ENCODE measurements at regions not wholly inside any gene's neighbourhood (a gene's known extent, or its start where the extent isn't known, plus 50 kb on each side); places are given as distances from the start of the nearest gene placed in this dataset.

- H3K9me3 ChIP-seq = no peaks in the 10 kb centered on the region
- TF ChIP-seq POLR2A (IDR thresholded peaks at IDR 0.05) = no peak
- no peak for TF ChIP-seq CTCF (IDR thresholded peaks at IDR 0.05)
These were observed 278.6 kb downstream of the DSC3 start for GRCh38 chr18:30763902-30764350.

GRCh38 chr18:30754846-30755245 lies 287.7 kb downstream of the DSC3 start:
- H3K9me3 ChIP-seq = peaks cover 0 to 7% (median 0%) of the 10 kb centered on the region in 3 donors
- ATAC-seq = no peak
- H3K4me3 ChIP-seq = no peak overlapping the region
- no peaks in the 10 kb centered on the region for H3K27me3 ChIP-seq
- no peak overlapping the region for H3K27ac ChIP-seq
- no peaks in the 10 kb centered on the region for H3K36me3 ChIP-seq
- TF ChIP-seq CTCF (IDR thresholded peaks at IDR 0.05) (no peak), POLR2A (IDR thresholded peaks at IDR 0.05) (no peak), EP300 (IDR thresholded peaks at IDR 0.05) (no peak), POLR2AphosphoS5 (IDR thresholded peaks at IDR 0.05) (no peak)
- H3K4me1 ChIP-seq = no peaks in the 10 kb centered on the region

More at GRCh38 chr18:30763902-30764350, 278.6 kb downstream of the DSC3 start:
- Histone ChIP-seq H3K4me3 (no peak overlapping the region), H3K4me1 (peaks cover 0 to 13% (median 0%) of the 10 kb centered on the region in 3 donors), H3K27ac (no peak overlapping the region), H3K27me3 (no peaks in the 10 kb centered on the region), H3K36me3 (no peaks in the 10 kb centered on the region)
- 18 to 37% methylated on average over 2 to 3 of the region's 3 CpGs for WGBS, 2 donors (ENCODE audit: low coverage in 1 of 2)
- no peak for ATAC-seq

DNA sequence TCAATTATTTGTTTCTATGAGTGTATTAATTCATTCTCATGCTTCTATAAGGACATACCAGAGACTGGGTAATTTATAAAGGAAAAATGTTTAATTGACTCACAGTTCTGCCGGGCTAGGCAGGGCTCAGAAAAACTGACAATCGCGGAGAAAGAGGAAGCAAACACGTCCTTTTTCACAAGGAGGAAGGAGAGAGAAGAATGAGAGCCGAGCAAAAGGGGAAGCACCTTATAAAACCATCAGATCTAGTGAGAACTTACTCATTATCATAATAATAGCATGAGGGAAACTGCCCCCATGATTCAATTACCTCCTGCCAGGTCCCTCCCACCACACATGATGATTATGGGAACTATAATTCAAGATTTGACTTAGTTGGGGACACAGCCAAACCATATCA lies 294.0 kb downstream of the DSC3 start:
- Histone ChIP-seq H3K4me3 (no peak overlapping the region), H3K27ac (no peak overlapping the region), H3K9me3 (peaks cover 0 to 7% (median 0%) of the 10 kb centered on the region in 3 donors), H3K36me3 (no peaks in the 10 kb centered on the region), H3K27me3 (no peaks in the 10 kb centered on the region), H3K4me1 (no peaks in the 10 kb centered on the region)
- TF ChIP-seq EP300 (IDR thresholded peaks at IDR 0.05) (no peak), POLR2A (IDR thresholded peaks at IDR 0.05) (no peak), CTCF (IDR thresholded peaks at IDR 0.05) (no peak), POLR2AphosphoS5 (IDR thresholded peaks at IDR 0.05) (no peak)
- 40 to 41% methylated on average over 4 to 5 of the region's 5 CpGs for WGBS, 2 donors (ENCODE audit: low coverage in 1 of 2)
- no peak for ATAC-seq

GRCh38 chr18:30746224-30746623 lies 296.3 kb downstream of the DSC3 start:
- no peaks in the 10 kb centered on the region for H3K27me3 ChIP-seq
- no peaks in the 10 kb centered on the region for H3K36me3 ChIP-seq
- TF ChIP-seq EP300 (IDR thresholded peaks at IDR 0.05) = no peak
- TF ChIP-seq CTCF (IDR thresholded peaks at IDR 0.05) = no peak
- no peak for TF ChIP-seq POLR2AphosphoS5 (IDR thresholded peaks at IDR 0.05)
- no peak for TF ChIP-seq POLR2A (IDR thresholded peaks at IDR 0.05)
- no peaks in the 10 kb centered on the region for H3K9me3 ChIP-seq
- no peak for ATAC-seq
- no peaks in the 10 kb centered on the region for H3K4me1 ChIP-seq
- no peak overlapping the region for H3K4me3 ChIP-seq
- H3K27ac ChIP-seq = no peak overlapping the region

GRCh38 chr18:30743033-30743432 lies 299.5 kb downstream of the DSC3 start:
- no peak for ATAC-seq
- H3K27ac ChIP-seq = no peak overlapping the region
- no peaks in the 10 kb centered on the region for H3K9me3 ChIP-seq
- H3K4me1 ChIP-seq = no peaks in the 10 kb centered on the region
- TF ChIP-seq POLR2AphosphoS5 (IDR thresholded peaks at IDR 0.05) (no peak), POLR2A (IDR thresholded peaks at IDR 0.05) (no peak), EP300 (IDR thresholded peaks at IDR 0.05) (no peak), CTCF (IDR thresholded peaks at IDR 0.05) (no peak)
- H3K27me3 ChIP-seq = no peaks in the 10 kb centered on the region
- no peaks in the 10 kb centered on the region for H3K36me3 ChIP-seq
- H3K4me3 ChIP-seq = no peak overlapping the region
